ENCODE measurements at regions not wholly inside any gene's neighbourhood (a gene's known extent, or its start where the extent isn't known, plus 50 kb on each side); places are given as distances from the start of the nearest gene placed in this dataset.
"Not testable (repeated sequence)": the region's sequence is repeated elsewhere in the genome, so short reads cannot be mapped to it uniquely, and the experiment has no call there.

GRCh38 chr6:101116337-101116736 is 235.2 kb upstream of the ASCC3 start:
- DNase-seq, result no peak

GRCh38 chr6:101117393-101118135 is 236.4 kb upstream of the ASCC3 start:
- no peak for DNase-seq

GRCh38 chr6:101118136-101118396 is 236.9 kb upstream of the ASCC3 start:
- no peak for DNase-seq

GRCh38 chr6:101120747-101121146 is 239.6 kb upstream of the ASCC3 start:
- DNase-seq, result no peak

- DNase-seq, result no peak
These were observed 244.3 kb upstream of the ASCC3 start for GRCh38 chr6:101125380-101125971.

- DNase-seq, result no peak
These were observed 245.4 kb upstream of the ASCC3 start for GRCh38 chr6:101126501-101126900.

- no peak for DNase-seq
These were observed 248.7 kb upstream of the ASCC3 start for GRCh38 chr6:101129851-101130250.

- no peak for DNase-seq
These were observed 247.1 kb upstream of the GRIK2 start for GRCh38 chr6:101146389-101146788.

- DNase-seq, result no peak
These were observed 243.3 kb upstream of the GRIK2 start for GRCh38 chr6:101150226-101150625.

- DNase-seq, result not testable (repeated sequence)
These were observed 235.9 kb upstream of the GRIK2 start for GRCh38 chr6:101157638-101158037.

- DNase-seq, result no peak
These were observed 229.9 kb upstream of the GRIK2 start for GRCh38 chr6:101163611-101164010.

- no peak for DNase-seq
These were observed 225.9 kb upstream of the GRIK2 start for GRCh38 chr6:101167638-101168037.

GRCh38 chr6:101171049-101171448 is 222.5 kb upstream of the GRIK2 start:
- DNase-seq, result not testable (repeated sequence)

GRCh38 chr6:101178748-101179147 is 214.8 kb upstream of the GRIK2 start:
- DNase-seq, result no peak

- no peak for DNase-seq
These were observed 212.5 kb upstream of the GRIK2 start for GRCh38 chr6:101181006-101181405.

- not testable (repeated sequence) for DNase-seq
These were observed 205.2 kb upstream of the GRIK2 start for GRCh38 chr6:101188285-101188798.

- DNase-seq, result no peak
These were observed 197.9 kb upstream of the GRIK2 start for GRCh38 chr6:101195588-101195987.

GRCh38 chr6:101199441-101199840 is 194.1 kb upstream of the GRIK2 start:
- DNase-seq, result no peak

GRCh38 chr6:101202867-101203374 is 190.6 kb upstream of the GRIK2 start:
- DNase-seq, result no peak

GRCh38 chr6:101203664-101204063 is 189.8 kb upstream of the GRIK2 start:
- no peak for DNase-seq

- no peak for DNase-seq
These were observed 185.4 kb upstream of the GRIK2 start for GRCh38 chr6:101208152-101208551.

GRCh38 chr6:101212640-101213039 is 180.9 kb upstream of the GRIK2 start:
- no peak for DNase-seq

- DNase-seq, result no peak
These were observed 171.5 kb upstream of the GRIK2 start for GRCh38 chr6:101222007-101222406.

- DNase-seq, result no peak
These were observed 168.8 kb upstream of the GRIK2 start for GRCh38 chr6:101224751-101225150.

- DNase-seq, result no peak
These were observed 166.8 kb upstream of the GRIK2 start for GRCh38 chr6:101226677-101227135.

Data from CD4-positive, alpha-beta T cell treated with Interleukin-17A for 1 hour (primary cell).